GM18907 (cell line): ENCODE measurements at regions not wholly inside any gene's neighbourhood (a gene's known extent, or its start where the extent isn't known, plus 50 kb on each side); places are given as distances from the start of the nearest gene placed in this dataset.

ENCODE experiments used
- ATAC-seq: cut with Tn5 transposase; IDR thresholded peaks from one replicate; pipeline ENCODE4 v1.9.1; 2021; ENCODE audit warnings: mild to moderate bottlenecking, moderate library complexity; ENCODE audit not compliant: unreplicated experiment

- ATAC-seq, result no peak
Observed at GRCh38 chr4:167290678-167291077, 56.4 kb upstream of the SPOCK3 start.

DNA sequence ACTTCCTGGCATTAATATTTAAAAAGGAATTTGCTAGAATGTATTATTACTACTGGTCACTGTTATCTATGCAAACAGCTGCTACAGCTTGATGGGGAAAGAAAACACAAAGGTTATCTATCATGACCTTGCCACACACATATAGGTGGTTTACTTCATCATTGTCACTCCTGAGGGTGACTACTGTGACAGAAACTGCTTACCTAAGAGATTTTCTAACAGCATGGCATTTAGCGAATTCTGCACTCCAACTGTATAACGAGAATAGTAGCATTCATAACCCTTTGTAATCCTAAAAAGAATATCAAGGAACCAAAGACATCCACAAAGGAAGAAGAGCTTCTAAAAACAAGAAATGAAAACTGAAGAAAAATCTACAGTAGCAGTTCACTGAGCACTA lies 74.6 kb upstream of the SPOCK3 start:
- ATAC-seq, result no peak

DNA sequence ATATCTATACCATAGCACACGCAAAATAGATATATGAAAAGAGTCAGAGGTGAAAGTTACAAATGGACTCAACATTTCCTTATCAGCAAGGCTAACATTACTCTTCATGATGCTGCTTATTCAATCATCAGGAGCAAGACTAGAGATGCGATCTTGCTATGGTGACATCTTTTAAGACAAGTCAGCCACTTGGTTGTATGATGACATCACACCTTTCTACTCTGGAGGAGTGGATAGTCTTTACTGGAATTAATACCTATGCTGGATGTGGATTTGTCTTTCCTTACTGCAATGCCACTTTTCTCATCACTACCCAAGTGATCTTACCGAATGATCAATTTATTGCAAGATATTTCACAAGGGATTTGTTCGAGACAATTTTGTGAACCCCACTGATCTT lies 87.0 kb upstream of the SPOCK3 start:
- no peak for ATAC-seq

- ATAC-seq, result no peak
Observed at GRCh38 chr4:167339781-167340180, 105.5 kb upstream of the SPOCK3 start.

GRCh38 chr4:167359711-167360110 lies 125.4 kb upstream of the SPOCK3 start:
- no peak for ATAC-seq

- no peak for ATAC-seq
Observed at GRCh38 chr4:167379076-167379835, 145.0 kb upstream of the SPOCK3 start.

DNA sequence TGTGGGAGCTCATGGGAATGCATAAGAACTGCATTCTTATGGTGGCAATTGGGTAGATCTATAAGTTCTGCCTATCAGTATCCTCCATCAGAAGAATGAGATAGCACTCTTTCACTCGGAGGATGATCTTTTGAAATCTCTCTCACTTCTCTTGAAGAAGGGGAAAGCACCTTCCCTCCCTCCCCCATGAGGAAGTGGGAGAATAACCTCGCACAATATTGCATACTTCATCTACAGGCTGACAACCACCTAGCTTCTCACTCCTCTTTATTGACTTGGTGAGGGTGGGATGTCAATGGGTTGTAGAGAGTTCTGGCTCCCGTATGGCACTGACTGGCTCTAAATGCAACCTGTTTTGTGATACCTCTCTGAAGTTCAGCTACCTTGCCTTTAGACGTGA lies 146.7 kb upstream of the SPOCK3 start:
- ATAC-seq, result no peak

GRCh38 chr4:167383291-167383690 lies 149.0 kb upstream of the SPOCK3 start:
- ATAC-seq, result no peak

DNA sequence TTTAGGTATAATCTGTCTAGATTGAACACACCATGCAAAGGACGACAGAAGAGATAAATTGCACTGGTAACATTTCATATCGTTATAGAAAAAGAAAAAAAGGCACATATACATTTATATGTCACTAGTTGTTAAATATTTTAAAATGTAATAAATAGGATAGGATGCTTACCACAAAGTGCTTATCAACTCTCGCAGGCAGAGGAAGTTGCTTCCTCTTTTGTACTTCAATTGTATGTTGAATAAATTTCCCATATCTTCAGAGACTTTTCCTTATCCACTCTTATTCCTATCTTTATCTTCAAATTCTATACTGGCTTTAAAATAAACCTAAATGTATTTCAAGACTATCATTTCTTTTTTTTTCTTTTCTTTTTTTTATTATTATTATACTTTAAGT lies 163.3 kb upstream of the SPOCK3 start:
- ATAC-seq, result no peak

DNA sequence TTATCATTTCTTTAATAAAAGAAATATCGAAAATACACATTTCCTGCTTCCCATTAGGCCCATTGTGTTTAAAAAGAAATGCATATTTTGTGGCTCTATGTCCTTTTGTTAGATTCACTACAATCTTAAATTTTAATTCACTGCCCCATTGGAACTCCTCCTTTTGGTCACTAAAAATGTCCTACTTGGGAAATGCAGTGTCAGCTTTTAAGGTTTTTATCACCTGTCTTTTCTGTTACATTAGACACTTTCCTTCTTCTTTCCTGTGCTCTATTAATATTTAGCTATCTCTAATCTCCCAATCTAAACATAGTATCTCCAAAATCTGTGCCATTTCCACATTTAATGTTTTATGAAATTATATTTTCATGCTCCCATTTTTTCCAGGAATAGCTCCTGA lies 164.9 kb upstream of the SPOCK3 start:
- ATAC-seq, result no peak

GRCh38 chr4:167406181-167406580 lies 171.9 kb upstream of the SPOCK3 start:
- no peak for ATAC-seq

DNA sequence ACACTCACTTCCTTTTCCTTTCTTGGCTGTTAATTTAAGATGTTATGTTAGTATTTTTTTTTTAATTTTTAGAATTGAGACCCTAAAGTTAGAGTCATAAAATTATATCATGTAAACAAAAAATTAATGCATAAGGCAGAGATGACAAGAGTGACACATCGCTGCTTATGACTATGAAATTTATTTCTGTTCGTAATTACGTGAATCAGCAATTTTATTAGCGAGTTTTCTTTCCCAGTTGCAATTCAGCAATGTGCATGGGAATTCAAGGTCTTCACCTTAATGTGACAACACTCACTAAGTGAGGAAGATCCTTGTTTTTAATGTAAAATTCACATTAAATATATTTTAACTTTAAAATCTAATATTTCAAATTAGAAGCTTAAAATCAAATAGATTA lies 181.2 kb upstream of the SPOCK3 start:
- ATAC-seq, result no peak

- no peak for ATAC-seq
Observed at GRCh38 chr4:167419468-167420140, 185.3 kb upstream of the SPOCK3 start.

- no peak for ATAC-seq
Observed at GRCh38 chr4:167421201-167421600, 186.9 kb upstream of the SPOCK3 start.

GRCh38 chr4:167424341-167425256 lies 190.3 kb upstream of the SPOCK3 start:
- ATAC-seq, result no peak

DNA sequence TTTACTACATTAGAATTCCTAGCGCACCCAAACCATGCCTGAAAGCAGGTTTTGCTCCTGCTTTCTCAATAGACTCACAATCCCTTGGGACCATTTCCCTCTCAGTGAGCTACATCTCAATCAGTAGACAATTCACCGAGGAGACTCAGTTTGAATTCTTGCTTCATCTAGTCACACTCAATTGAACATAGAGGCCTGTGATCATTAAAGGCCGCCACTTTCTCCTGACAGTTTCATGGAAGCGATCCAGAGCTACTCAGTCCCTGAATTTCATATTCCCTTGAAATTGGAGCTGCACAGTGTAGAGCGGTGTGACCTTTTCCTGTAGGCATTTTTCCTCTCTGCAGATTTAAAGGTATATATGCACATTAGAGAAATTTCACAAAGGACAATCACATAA lies 193.9 kb upstream of the SPOCK3 start:
- no peak for ATAC-seq

- ATAC-seq, result no peak
Observed at GRCh38 chr4:167431371-167431770, 197.1 kb upstream of the SPOCK3 start.

GRCh38 chr4:167435786-167436185 lies 201.5 kb upstream of the SPOCK3 start:
- no peak for ATAC-seq

DNA sequence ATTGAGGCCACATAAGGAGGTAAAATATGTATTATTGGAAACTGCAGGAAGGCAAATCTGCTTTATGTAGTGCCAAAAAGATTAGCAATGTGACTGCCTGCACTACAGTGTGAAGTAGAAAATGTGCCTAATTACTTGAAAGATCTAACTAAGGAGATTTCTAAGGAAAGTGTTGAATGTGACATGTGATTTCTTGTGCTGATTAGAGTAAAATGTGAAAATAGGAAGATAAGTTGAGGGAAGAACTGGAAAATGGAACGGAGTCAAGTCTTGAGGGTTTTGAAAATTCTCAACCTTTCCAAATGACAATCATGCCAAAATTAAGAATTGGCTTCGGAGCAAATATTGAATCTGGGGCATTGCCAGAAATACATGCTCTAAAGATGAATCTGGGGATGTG lies 209.5 kb upstream of the SPOCK3 start:
- no peak for ATAC-seq

DNA sequence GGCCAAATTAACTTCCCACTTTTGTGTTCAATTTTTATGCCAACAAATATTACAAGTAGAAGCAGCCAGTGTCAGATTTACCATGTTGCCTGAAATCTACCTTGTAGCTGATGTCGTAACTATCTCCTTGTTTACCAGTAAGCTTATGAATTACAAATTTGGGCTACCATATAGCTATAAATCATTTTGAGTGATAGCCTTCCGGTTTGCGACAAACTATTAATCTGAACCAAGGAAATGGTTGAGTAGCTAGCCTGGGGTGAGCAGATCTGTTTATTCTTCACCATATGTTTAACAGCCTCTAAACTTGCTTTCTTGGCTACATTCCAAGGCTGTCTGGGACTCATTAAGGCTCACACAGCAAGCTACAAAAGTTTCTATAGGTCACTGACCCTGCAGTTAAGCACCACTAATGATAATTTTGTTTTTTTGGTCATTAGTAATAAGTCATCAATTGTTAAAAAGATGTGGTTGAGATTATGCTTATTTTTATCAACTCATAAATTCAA lies 218.7 kb upstream of the SPOCK3 start:
- no peak for ATAC-seq

DNA sequence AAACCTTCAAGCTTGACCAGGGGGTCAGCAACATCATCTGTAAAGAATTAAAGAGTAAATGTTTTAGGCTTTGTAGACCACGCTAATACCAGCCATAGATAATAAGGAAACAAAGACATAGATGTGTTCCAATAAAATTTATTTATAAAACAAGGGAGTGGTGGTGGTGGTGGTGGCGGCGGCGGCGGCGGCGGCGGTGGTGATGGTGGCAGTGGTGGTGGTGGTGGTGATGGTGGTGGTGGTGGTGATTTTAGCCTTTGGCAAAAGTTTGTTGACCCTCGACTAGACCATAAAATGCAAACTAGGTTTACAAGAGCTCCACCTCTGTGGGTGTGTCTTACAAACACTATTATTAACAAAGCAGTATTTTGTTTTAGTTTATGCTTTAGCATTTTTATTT lies 222.3 kb upstream of the SPOCK3 start:
- no peak for ATAC-seq
